Parathyroid adenoma (tissue), 2 donors: ENCODE measurements at regions not wholly inside any gene's neighbourhood (a gene's known extent, or its start where the extent isn't known, plus 50 kb on each side); places are given as distances from the start of the nearest gene placed in this dataset.
"Not testable (repeated sequence)": the region's sequence is repeated elsewhere in the genome, so short reads cannot be mapped to it uniquely, and the experiment has no call there.

Experiments used
- H2AFZ ChIP-seq: fragments of 300-600 bp; sonication (generic); one replicate; pipeline ENCODE4 v1.7.0; 2017; ENCODE audit warnings: antibody characterized with exemption, mild to moderate bottlenecking
- H3K27ac ChIP-seq: fragments of 300-600 bp; sonication (generic); one replicate; pipeline ENCODE4 v1.7.0; 2017
- H3K27me3 ChIP-seq: fragments of 300-600 bp; sonication (generic); one replicate; pipeline ENCODE4 v1.7.0; 2017; ENCODE audit warnings: low read length; ENCODE audit not compliant: control insufficient read depth, insufficient read depth
- H3K36me3 ChIP-seq: fragments of 300-600 bp; sonication (generic); one replicate; pipeline ENCODE4 v1.7.0; 2017; ENCODE audit warnings: low read length; ENCODE audit not compliant: control insufficient read depth, insufficient read depth
- H3K4me1 ChIP-seq: fragments of 300-600 bp; sonication (generic); one replicate; pipeline ENCODE4 v1.7.0; 2017; ENCODE audit warnings: control low read depth
- H3K4me2 ChIP-seq: fragments of 300-600 bp; sonication (generic); one replicate; pipeline ENCODE4 v1.7.0; 2017; ENCODE audit warnings: low read length
- H3K4me3 ChIP-seq: fragments of 300-600 bp; sonication (generic); one replicate; pipeline ENCODE4 v1.7.0; 2017; ENCODE audit warnings: low read depth, low read length
- H3K79me2 ChIP-seq: fragments of 300-600 bp; sonication (generic); one replicate; pipeline ENCODE4 v1.7.0; 2017; ENCODE audit warnings: control low read depth
- H3K9ac ChIP-seq: fragments of 300-600 bp; sonication (generic); one replicate; pipeline ENCODE4 v1.7.0; 2017; ENCODE audit warnings: mild to moderate bottlenecking
- H3K9me3 ChIP-seq: fragments of 300-600 bp; sonication (generic); one replicate; pipeline ENCODE4 v1.7.0; 2017; ENCODE audit warnings: low read length; ENCODE audit not compliant: control insufficient read depth
- CTCF ChIP-seq: fragments of 300-600 bp; sonication (generic); IDR thresholded peaks from one replicate; pipeline ENCODE4 v1.7.0; 2017; ENCODE audit warnings: antibody characterized with exemption, mild to moderate bottlenecking
- donor health status: primary hyperparathyroidism.

- Histone ChIP-seq H3K27me3 (no peaks in the 10 kb centered on the region), H3K9me3 (no peaks in the 10 kb centered on the region), H3K79me2 (no peaks in the 10 kb centered on the region), H2AFZ (no peak overlapping the region), H3K9ac (no peak overlapping the region), H3K4me3 (no peak overlapping the region), H3K4me2 (no peak overlapping the region), H3K4me1 (no peaks in the 10 kb centered on the region), H3K36me3 (no peaks in the 10 kb centered on the region), H3K27ac (no peak overlapping the region)
- no peak for TF ChIP-seq CTCF
Observed at GRCh38 chr10:107520348-107520747, 355.8 kb upstream of the SORCS1 start.

GRCh38 chr10:107517811-107518210, 353.3 kb upstream of the SORCS1 start:
- Histone ChIP-seq H3K4me2 (no peak overlapping the region), H3K79me2 (no peaks in the 10 kb centered on the region), H3K27me3 (no peaks in the 10 kb centered on the region), H2AFZ (no peak overlapping the region), H3K27ac (no peak overlapping the region), H3K36me3 (no peaks in the 10 kb centered on the region), H3K4me3 (no peak overlapping the region), H3K9me3 (no peaks in the 10 kb centered on the region), H3K4me1 (no peaks in the 10 kb centered on the region), H3K9ac (no peak overlapping the region)
- no peak for TF ChIP-seq CTCF

- Histone ChIP-seq H3K4me1 (no peaks in the 10 kb centered on the region), H3K4me2 (no peak overlapping the region), H3K4me3 (no peak overlapping the region), H3K27me3 (no peaks in the 10 kb centered on the region), H3K79me2 (no peaks in the 10 kb centered on the region), H3K9me3 (no peaks in the 10 kb centered on the region), H3K36me3 (no peaks in the 10 kb centered on the region), H3K9ac (no peak overlapping the region), H2AFZ (no peak overlapping the region), H3K27ac (no peak overlapping the region)
- TF ChIP-seq CTCF: no peak
Observed at GRCh38 chr10:107516349-107516748, 351.8 kb upstream of the SORCS1 start.

- not testable (repeated sequence) for H3K27ac ChIP-seq, H3K79me2 ChIP-seq, H3K4me1 ChIP-seq, H3K9ac ChIP-seq, H2AFZ ChIP-seq, H3K9me3 ChIP-seq, H3K36me3 ChIP-seq, H3K27me3 ChIP-seq, H3K4me3 ChIP-seq, H3K4me2 ChIP-seq
Observed at GRCh38 chr10:107504011-107504410, 339.5 kb upstream of the SORCS1 start.

GRCh38 chr10:107502229-107502985, 337.9 kb upstream of the SORCS1 start:
- no peak for TF ChIP-seq CTCF
- no peak overlapping the region for H3K9ac ChIP-seq
- no peaks in the 10 kb centered on the region for H3K36me3 ChIP-seq
- no peaks in the 10 kb centered on the region for H3K79me2 ChIP-seq
- H3K27ac ChIP-seq: no peak overlapping the region
- no peak overlapping the region for H3K4me3 ChIP-seq
- H3K27me3 ChIP-seq: no peaks in the 10 kb centered on the region
- H3K4me1 ChIP-seq: no peaks in the 10 kb centered on the region
- H2AFZ ChIP-seq: no peak overlapping the region
- no peak overlapping the region for H3K4me2 ChIP-seq
- no peaks in the 10 kb centered on the region for H3K9me3 ChIP-seq
